Breast epithelium (tissue), 3 donors: ENCODE measurements at regions not wholly inside any gene's neighbourhood (a gene's known extent, or its start where the extent isn't known, plus 50 kb on each side); places are given as distances from the start of the nearest gene placed in this dataset.

ENCODE experiments used
- CTCF ChIP-seq, 3 donors: fragments of 450-650 bp; IDR thresholded peaks; one replicate each; pipeline ENCODE4 v1.5.1; 2016 to 2017; ENCODE audit warnings: antibody characterized with exemption in 3 of 3, mild to moderate bottlenecking in 3 of 3, moderate library complexity in 3 of 3
- POLR2AphosphoS5 ChIP-seq, 3 donors: sonication (generic); formaldehyde crosslinking; IDR thresholded peaks; one replicate each; pipeline ENCODE4 v1.6.1; 2017; ENCODE audit warnings: antibody characterized with exemption in 3 of 3

GRCh38 chr13:67735651-67736050 is 505.5 kb upstream of the PCDH9 start:
- TF ChIP-seq CTCF (IDR thresholded peaks at IDR 0.05) (no peak), POLR2AphosphoS5 (IDR thresholded peaks at IDR 0.05) (no peak)
